ENCODE measurements at regions not wholly inside any gene's neighbourhood (a gene's known extent, or its start where the extent isn't known, plus 50 kb on each side); places are given as distances from the start of the nearest gene placed in this dataset.
"Not testable (repeated sequence)": the region's sequence is repeated elsewhere in the genome, so short reads cannot be mapped to it uniquely, and the experiment has no call there.

DNA sequence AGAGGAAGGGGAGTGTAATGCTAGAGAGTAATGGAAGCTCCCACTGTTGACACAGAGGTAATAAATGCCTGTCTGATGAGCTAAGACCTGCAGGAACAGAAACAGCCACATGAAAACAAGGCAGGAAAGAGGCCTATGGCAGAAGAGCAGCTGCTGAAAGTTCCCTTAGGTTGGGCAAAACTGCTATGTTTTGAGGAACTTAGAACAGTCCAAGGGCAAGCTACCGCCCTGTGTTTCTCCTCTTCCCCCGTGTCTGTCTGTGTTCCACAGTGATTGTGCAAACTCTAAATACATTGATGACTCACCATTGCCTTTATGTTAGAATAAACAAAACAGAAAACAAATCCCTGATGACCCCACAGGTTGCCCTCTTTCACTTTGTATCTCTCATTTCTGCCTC lies 165.6 kb upstream of the POTEB2 start:
- not testable (repeated sequence) for H2AFZ ChIP-seq (ENCODE audit: insufficient read depth, low read length, poor library complexity); H3K9me3 ChIP-seq (ENCODE audit: insufficient read depth, low read depth, low read length); H4K8ac ChIP-seq (ENCODE audit: low read depth, low read length); H3K79me2 ChIP-seq (ENCODE audit: control insufficient read depth, insufficient read depth, low read length, poor library complexity); H4K91ac ChIP-seq (ENCODE audit: low read depth, low read length); H2BK12ac ChIP-seq (ENCODE audit: low read length); H3K4me1 ChIP-seq (ENCODE audit: control insufficient read depth in 1 of 2, insufficient read depth in 2 of 2, low read length in 2 of 2); H3K4me2 ChIP-seq (ENCODE audit: low read length); H3K36me3 ChIP-seq (ENCODE audit: control insufficient read depth in 1 of 2, insufficient read depth in 2 of 2, low read length in 2 of 2); H4K12ac ChIP-seq (ENCODE audit: low read depth, low read length); H2BK120ac ChIP-seq (ENCODE audit: insufficient read depth, low read length, poor library complexity); DNase-seq; H3K79me1 ChIP-seq (ENCODE audit: low read length); H3K23ac ChIP-seq (ENCODE audit: low read length); H3K18ac ChIP-seq (ENCODE audit: low read length); H2BK5ac ChIP-seq (ENCODE audit: low read depth, low read length, poor library complexity); H3K27ac ChIP-seq (ENCODE audit: low read depth, low read length); H2AK5ac ChIP-seq (ENCODE audit: low read length); H3K14ac ChIP-seq (ENCODE audit: low read length); H3K4me3 ChIP-seq (ENCODE audit: low read depth, low read length); H3K9ac ChIP-seq (ENCODE audit: low read length); H3K4ac ChIP-seq (ENCODE audit: low read depth, low read length); H3K27me3 ChIP-seq (ENCODE audit: insufficient read depth, low read length)
- WGBS (ENCODE audit: extremely low coverage, insufficient coverage, insufficient read length), result no CpG with 5 or more reads among the region's 2 CpGs

- H3K4ac ChIP-seq (ENCODE audit: low read depth, low read length); H2BK120ac ChIP-seq (ENCODE audit: insufficient read depth, low read length, poor library complexity); H2BK12ac ChIP-seq (ENCODE audit: low read length); H2AK5ac ChIP-seq (ENCODE audit: low read length); H3K27me3 ChIP-seq (ENCODE audit: insufficient read depth, low read length); H3K4me1 ChIP-seq (ENCODE audit: control insufficient read depth in 1 of 2, insufficient read depth in 2 of 2, low read length in 2 of 2); DNase-seq; H3K79me1 ChIP-seq (ENCODE audit: low read length); H4K12ac ChIP-seq (ENCODE audit: low read depth, low read length); H3K14ac ChIP-seq (ENCODE audit: low read length); H3K36me3 ChIP-seq (ENCODE audit: control insufficient read depth in 1 of 2, insufficient read depth in 2 of 2, low read length in 2 of 2); H3K9me3 ChIP-seq (ENCODE audit: insufficient read depth, low read depth, low read length); H2BK5ac ChIP-seq (ENCODE audit: low read depth, low read length, poor library complexity); H4K91ac ChIP-seq (ENCODE audit: low read depth, low read length); H3K4me3 ChIP-seq (ENCODE audit: low read depth, low read length); H3K4me2 ChIP-seq (ENCODE audit: low read length); H3K79me2 ChIP-seq (ENCODE audit: control insufficient read depth, insufficient read depth, low read length, poor library complexity); H3K9ac ChIP-seq (ENCODE audit: low read length); H3K23ac ChIP-seq (ENCODE audit: low read length); H4K8ac ChIP-seq (ENCODE audit: low read depth, low read length); H3K18ac ChIP-seq (ENCODE audit: low read length); H3K27ac ChIP-seq (ENCODE audit: low read depth, low read length); H2AFZ ChIP-seq (ENCODE audit: insufficient read depth, low read length, poor library complexity): not testable (repeated sequence)
- no CpG with 5 or more reads among the region's 6 CpGs for WGBS (ENCODE audit: extremely low coverage, insufficient coverage, insufficient read length)
Observed at GRCh38 chr15:21029001-21029400, 162.9 kb upstream of the POTEB2 start.

DNA sequence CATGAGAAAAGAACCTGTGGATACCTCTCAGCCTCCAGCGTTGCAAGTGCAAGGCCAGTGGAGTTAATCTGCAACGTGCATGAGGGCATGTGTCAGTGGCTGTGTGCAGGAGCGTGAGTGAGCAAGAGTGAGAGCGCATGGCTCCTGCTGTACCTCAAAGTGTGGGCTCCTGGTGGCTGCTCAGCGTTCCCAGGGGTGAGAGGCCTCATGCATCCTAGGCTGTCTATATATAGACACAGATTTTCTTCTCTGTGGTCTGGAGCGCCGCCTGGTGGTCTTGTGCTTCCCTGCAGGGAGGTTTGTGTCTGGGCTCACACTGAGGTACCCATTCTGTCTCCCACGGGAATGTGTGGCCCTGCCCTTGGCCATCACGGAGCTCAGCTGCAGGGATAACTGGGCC lies 161.8 kb upstream of the POTEB2 start:
- H3K79me1 ChIP-seq (ENCODE audit: low read length); H2BK5ac ChIP-seq (ENCODE audit: low read depth, low read length, poor library complexity); H3K9me3 ChIP-seq (ENCODE audit: insufficient read depth, low read depth, low read length); H3K27me3 ChIP-seq (ENCODE audit: insufficient read depth, low read length); H2BK120ac ChIP-seq (ENCODE audit: insufficient read depth, low read length, poor library complexity); H3K4ac ChIP-seq (ENCODE audit: low read depth, low read length); H2AK5ac ChIP-seq (ENCODE audit: low read length); H2BK12ac ChIP-seq (ENCODE audit: low read length); H3K18ac ChIP-seq (ENCODE audit: low read length); H3K4me2 ChIP-seq (ENCODE audit: low read length); H4K8ac ChIP-seq (ENCODE audit: low read depth, low read length); H2AFZ ChIP-seq (ENCODE audit: insufficient read depth, low read length, poor library complexity); H4K12ac ChIP-seq (ENCODE audit: low read depth, low read length); H3K14ac ChIP-seq (ENCODE audit: low read length); H3K9ac ChIP-seq (ENCODE audit: low read length); H3K27ac ChIP-seq (ENCODE audit: low read depth, low read length); H3K23ac ChIP-seq (ENCODE audit: low read length); H3K36me3 ChIP-seq (ENCODE audit: control insufficient read depth in 1 of 2, insufficient read depth in 2 of 2, low read length in 2 of 2); H4K91ac ChIP-seq (ENCODE audit: low read depth, low read length); H3K79me2 ChIP-seq (ENCODE audit: control insufficient read depth, insufficient read depth, low read length, poor library complexity); H3K4me3 ChIP-seq (ENCODE audit: low read depth, low read length); DNase-seq; H3K4me1 ChIP-seq (ENCODE audit: control insufficient read depth in 1 of 2, insufficient read depth in 2 of 2, low read length in 2 of 2): not testable (repeated sequence)
- no CpG with 5 or more reads among the region's 9 CpGs for WGBS (ENCODE audit: extremely low coverage, insufficient coverage, insufficient read length)

DNA sequence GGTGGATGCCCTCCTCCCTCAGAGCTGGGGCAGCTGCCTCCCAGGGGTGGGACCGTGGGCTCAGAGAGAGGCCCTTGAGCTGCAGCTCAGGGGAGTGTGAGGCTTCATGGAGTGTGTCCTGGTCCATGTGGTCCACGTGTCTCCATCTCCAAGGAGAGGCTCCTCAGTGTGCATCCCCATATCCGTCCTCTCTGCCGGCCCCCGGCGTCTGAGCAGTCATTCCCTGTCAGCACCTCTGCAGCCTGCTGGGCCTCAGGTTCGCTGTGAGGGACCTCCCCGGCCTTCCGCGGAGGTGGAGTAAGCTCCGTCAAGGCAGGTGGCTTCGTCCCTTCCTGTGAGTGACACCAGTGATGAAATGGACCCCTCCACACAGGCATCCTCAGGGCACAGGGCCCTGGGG lies 160.7 kb upstream of the POTEB2 start:
- not testable (repeated sequence) for H2BK120ac ChIP-seq (ENCODE audit: insufficient read depth, low read length, poor library complexity); H4K91ac ChIP-seq (ENCODE audit: low read depth, low read length); H3K23ac ChIP-seq (ENCODE audit: low read length); H3K79me1 ChIP-seq (ENCODE audit: low read length); H3K9ac ChIP-seq (ENCODE audit: low read length); H2AFZ ChIP-seq (ENCODE audit: insufficient read depth, low read length, poor library complexity); H2BK12ac ChIP-seq (ENCODE audit: low read length); H3K79me2 ChIP-seq (ENCODE audit: control insufficient read depth, insufficient read depth, low read length, poor library complexity); H4K8ac ChIP-seq (ENCODE audit: low read depth, low read length); H3K27ac ChIP-seq (ENCODE audit: low read depth, low read length); H4K12ac ChIP-seq (ENCODE audit: low read depth, low read length); DNase-seq; H2BK5ac ChIP-seq (ENCODE audit: low read depth, low read length, poor library complexity); H3K27me3 ChIP-seq (ENCODE audit: insufficient read depth, low read length); H3K36me3 ChIP-seq (ENCODE audit: control insufficient read depth in 1 of 2, insufficient read depth in 2 of 2, low read length in 2 of 2); H3K4ac ChIP-seq (ENCODE audit: low read depth, low read length); H3K9me3 ChIP-seq (ENCODE audit: insufficient read depth, low read depth, low read length); H3K4me2 ChIP-seq (ENCODE audit: low read length); H3K14ac ChIP-seq (ENCODE audit: low read length); H3K18ac ChIP-seq (ENCODE audit: low read length); H3K4me1 ChIP-seq (ENCODE audit: control insufficient read depth in 1 of 2, insufficient read depth in 2 of 2, low read length in 2 of 2); H2AK5ac ChIP-seq (ENCODE audit: low read length); H3K4me3 ChIP-seq (ENCODE audit: low read depth, low read length)
- WGBS (ENCODE audit: extremely low coverage, insufficient coverage, insufficient read length), result no CpG with 5 or more reads among the region's 12 CpGs
